ENCODE measurements at regions not wholly inside any gene's neighbourhood (a gene's known extent, or its start where the extent isn't known, plus 50 kb on each side); places are given as distances from the start of the nearest gene placed in this dataset.

DNA sequence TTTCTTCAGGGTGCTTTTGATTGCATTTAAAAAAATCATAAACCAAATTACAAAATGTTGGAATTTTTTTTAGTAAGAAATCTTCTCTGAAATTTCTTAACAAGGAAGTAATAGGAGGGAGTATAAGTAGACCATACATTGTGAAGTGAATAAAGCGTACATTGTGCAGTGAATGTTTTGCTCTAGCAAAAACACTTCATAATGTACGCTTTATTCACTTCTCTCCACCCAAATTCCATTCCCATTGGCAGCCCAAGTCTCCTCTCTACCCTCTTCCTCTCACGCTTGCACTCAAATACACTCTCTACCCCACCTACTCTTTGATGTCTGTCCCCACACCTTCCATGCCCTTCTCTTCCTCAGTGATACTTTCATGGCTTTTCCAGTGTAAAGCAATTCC, 241.0 kb downstream of the PPP1R3A start:
- TF ChIP-seq EP300 (IDR thresholded peaks at IDR 0.05; ENCODE audit: low read depth) (no peak), CTCF (IDR thresholded peaks at IDR 0.05) (no peak), POLR2AphosphoS5 (IDR thresholded peaks at IDR 0.05) (no peak)

Measured in transverse colon (tissue), 4 donors.